Activated CD4-positive, alpha-beta T cell treated with anti-CD3 and anti-CD28 coated beads for 1 hour (primary cell): ENCODE measurements at regions not wholly inside any gene's neighbourhood (a gene's known extent, or its start where the extent isn't known, plus 50 kb on each side); places are given as distances from the start of the nearest gene placed in this dataset.
"Not testable (repeated sequence)": the region's sequence is repeated elsewhere in the genome, so short reads cannot be mapped to it uniquely, and the experiment has no call there.

ENCODE experiments used
- DNase-seq: peaks from one replicate; pipeline ENCODE4 v3.0.0-alpha.2; 2020

DNA sequence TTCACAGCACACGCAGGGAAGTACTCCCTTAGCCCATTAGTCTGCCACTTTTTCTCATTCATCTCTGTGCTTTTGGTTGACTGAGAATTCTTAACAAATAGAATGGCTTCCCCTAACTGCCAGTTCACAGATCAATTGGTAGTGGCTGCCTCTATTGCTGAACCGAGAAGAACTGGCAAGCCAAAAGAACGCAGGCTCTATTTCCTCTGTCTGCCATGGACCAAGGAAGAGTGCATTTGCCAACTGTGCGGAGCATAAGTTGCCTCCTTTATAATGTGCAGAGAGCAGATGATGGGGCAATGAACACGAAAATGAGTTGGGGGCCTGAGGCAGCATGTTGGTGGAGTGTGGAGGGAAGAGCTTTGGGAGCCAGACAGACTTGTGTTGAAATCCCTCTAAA is 483.1 kb upstream of the CAMK1G start:
- DNase-seq = no peak

DNA sequence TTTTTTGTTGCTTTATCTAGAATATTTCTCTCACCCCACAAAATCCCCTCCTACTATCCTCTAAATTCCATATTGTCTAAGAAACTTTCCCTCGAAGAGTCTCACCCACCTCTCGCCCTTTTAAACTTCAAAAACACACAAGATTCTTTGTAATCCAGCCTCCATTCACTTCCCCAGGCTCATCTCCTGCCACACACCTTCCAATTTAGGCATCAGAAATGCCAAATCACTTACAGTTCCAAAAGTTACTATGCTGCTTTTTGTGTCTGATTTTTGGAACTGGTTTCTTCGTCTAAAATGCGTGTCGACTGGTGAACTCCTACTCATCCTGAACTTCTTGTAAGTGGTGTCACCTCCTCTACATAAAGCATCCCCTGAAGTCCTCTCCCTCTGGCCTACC is 482.4 kb upstream of the CAMK1G start:
- DNase-seq = no peak

DNA sequence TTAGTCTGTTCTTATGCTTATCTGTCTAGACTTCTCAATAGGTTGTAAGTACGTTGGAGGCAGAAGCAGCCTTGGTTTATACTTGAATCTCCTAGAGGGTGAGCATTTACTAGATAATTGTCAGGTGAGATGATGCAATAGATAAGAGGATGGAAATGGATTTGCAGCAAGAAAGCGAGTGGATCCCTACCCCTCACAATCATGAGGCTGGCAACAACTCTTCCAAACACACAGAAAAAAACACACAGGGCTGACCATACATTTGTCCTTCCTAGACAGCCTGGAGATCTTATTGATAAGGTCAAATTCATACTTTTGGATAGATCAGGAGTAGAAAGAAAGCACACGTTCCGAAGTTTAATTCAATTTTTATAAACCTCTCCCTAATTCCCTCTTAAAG is 481.4 kb upstream of the CAMK1G start:
- no peak for DNase-seq

DNA sequence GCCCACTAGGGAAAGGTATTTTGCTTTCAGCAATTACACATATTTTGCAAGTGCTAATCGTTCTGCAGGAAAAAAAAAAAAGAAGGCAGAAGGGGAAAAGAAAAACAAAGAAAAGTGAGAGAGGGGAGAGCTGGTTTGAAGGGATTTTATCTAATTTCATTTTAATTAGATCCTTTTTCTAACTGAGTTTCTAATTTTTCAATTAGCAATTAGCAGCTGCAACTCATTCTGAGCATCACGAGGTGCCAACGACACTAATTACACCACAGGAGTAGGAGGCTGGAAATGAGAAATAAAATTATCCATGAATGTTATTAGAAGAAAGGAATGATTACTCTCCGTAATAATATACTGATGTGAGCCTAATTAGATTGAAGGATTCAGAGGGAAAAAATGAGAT is 481.0 kb upstream of the CAMK1G start:
- no peak for DNase-seq

DNA sequence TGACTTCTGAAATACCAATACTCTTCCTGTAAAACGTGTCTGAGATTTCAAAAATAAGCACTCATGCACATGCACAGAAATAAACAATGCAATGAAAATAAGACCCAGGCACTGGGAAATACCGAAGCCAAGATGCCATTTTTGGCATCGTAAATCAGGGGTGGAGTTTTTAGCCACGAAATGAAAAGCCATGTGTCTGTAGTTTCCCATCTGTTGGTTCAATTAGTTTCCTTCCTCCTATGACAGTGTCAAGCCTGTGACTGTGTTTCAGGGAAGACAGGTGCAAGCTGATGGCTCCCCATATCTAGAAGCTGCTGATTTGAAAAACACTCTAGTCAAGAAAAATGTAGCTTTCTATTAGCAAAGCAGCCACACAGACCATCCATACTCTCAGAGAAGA is 480.4 kb upstream of the CAMK1G start:
- DNase-seq = no peak

DNA sequence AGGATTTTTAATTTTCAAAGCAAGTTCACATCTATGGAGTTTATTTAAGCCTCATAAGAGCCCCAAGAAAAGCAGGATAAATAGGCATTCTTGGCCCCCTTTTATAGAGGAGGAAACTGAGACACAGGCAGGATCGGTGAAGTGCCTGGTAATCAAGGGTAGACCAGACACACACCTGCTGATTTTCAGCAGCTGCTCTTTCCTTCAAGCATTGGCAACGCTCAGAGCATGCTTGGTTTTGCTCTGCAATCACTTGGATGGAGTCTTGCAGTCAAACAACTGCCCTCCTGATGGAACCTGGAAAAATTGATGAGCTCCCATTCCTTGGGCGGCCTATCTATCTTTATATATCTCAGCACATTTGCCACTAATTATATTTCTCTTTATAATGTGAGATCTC is 478.9 kb upstream of the CAMK1G start:
- DNase-seq = no peak

DNA sequence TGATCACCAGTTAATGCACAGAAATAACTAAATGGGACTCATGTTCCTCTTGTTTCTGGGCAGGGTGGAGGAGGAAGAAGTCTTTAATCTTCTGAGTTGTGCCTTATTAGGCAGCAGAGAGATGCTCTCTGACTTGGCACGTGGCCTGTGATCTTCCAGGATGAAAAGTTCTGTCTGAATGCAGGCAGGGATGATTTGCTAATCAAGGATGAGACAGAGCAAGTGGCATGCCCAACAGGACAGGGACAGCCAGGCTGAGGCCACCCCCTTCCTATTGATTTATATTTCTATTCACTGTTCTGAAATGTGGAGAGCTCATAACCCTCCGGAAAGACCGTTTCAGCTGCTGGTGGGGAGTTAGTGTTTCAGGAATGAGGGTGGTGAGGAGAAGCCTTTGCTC is 477.8 kb upstream of the CAMK1G start:
- no peak for DNase-seq

DNA sequence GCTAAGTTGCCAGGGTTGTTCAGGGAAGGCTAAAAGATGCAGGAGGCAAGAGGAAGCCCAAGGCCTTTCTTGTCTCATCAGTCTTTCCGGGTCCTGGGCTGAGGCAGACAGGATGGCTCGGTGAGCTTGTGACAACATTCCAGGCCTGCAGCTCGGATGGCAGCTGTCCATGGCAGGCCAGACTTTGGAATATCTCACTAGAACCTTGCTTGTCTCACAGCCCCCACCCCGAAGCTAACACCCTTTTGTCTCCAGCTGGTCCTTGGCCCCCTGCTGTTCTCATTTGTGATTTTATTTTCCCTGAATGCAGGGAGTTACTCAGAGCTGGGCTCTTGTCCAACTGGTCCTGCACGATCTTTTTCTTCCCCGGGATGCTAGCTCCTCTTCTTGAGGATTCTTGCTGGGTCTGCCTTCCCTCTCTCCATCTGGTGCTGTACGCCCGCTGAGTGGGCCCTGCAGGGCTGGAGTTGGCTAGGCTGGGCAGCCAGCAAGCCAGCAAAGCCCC is 477.2 kb upstream of the CAMK1G start:
- DNase-seq = no peak

DNA sequence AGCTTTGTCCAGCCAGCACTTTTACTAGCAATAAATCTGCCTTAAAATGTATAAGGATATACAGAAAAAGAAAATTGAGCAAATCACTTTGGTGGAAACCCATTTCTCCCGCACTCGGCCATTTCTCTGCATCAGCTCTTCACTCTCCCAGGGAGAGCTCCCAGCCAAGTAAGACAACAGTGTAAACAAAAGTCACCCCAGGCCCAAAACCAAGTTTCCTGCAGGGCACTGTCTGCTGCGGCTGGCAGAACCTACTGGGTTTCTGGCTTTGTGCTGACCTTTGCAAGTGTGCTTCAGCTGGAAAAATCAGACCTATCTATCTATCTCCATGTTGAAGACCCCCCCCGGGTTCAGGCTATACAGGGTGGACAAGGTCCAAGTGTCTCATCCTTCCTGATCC is 476.7 kb upstream of the CAMK1G start:
- no peak for DNase-seq

DNA sequence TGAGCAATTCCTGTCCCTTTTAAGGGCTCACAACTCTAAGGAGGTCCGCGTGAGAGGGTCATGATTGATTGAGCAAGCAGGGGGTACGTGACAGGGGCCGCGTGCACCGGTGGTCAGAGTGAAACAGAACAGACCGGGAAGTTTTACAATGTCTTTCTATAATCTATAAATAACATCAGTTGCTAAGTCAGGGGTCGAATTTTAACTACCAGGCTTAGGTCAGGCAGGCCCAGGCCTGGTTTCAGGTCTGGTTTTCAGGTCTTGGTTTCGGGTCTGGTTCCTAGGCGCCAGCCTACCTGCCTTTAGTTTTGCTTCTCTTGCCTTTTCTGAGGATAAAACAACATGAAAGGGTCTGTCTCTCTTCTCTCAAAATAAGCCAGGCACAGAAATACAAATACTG is 476.0 kb upstream of the CAMK1G start:
- DNase-seq = no peak

DNA sequence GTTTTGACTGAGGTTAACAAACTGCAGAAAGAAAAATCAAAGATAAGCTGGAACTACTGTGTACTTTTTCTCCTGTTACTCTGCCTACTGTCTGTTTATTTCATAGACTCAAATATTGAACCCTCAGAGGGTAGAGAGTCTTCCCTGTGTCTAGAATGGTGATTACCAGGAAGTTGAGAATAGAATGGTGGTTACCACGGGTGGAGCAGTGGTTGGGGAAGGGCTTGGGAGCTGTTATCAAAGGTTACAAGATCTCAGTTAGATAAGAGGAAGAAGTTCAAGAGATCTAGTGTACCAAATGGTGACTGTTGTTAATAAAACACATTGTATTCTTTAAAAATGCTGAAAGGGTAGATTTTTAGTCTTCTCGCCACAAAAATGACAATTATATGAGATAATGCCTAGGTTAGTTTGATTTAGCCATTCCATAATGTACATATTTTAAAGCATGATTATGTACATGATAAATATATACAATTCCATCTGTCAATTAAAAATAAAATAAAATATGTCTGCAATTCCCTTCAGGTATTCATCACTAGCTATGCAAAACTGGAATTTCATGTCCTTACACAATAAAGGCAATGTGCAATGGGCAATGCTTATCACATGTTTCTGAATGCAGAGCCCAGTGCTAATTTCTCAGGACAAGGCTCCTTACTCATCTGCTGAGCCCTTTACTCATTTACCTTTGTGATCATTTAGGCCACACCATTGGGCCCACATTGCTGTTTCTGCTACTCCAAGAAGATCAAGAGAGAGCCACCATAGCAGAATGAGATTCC is 474.3 kb upstream of the CAMK1G start:
- DNase-seq = no peak

DNA sequence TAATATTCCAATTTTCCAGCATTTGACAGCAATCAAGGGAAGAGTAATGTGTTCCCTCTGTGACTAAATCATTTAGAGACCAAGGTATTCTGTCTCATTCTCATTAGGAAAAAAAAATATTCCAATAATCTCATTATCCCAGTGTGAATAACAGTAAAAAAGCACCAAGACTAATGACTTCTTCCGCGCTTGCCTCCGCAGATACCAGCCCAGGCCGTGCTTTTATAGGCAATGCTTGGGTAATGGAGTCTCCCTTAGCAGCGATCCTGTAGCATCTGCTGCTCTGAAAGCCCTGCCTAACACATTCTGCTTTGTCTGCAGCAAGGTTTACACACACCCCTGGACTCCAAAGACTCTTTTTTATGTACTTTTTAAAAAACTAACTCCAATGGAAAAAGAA is 470.0 kb upstream of the CAMK1G start:
- DNase-seq = no peak

DNA sequence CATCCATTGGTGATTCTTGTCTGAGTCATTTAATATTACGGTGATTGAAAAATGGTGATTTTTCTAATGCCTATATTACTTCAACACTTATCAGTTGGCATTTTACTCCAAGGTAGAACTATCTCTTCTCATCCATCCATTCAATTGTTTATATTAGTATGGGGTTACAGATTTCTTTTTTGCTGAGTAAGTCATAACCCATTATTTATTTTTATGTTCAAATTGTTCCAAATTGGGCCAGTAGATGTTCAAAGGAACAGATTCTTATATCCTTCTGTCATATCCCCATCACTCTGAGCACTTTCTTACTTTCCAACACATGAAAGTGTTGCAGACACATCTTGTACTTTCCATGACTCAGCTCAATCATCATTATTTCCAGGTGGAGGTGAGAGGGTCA is 466.8 kb upstream of the CAMK1G start:
- DNase-seq = no peak

DNA sequence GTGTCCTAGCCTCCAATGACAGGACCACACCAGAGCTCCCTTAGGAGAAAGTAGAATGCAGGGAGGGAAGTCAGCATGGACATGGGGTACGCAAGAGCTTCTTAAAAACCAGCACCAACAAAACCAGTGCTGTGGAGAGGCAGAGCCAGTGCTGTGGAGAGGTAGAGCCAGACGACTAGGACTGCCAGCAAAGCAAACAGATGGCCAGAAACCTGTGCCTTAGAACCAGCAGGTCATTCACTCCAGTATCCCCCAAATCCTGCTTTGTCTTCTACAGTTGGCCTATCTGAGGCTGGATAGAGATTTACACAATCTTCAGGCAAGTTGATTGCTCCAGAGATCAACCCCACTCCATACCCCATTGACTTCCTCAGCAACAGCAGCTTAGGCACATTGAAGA is 459.9 kb upstream of the CAMK1G start:
- DNase-seq = no peak

DNA sequence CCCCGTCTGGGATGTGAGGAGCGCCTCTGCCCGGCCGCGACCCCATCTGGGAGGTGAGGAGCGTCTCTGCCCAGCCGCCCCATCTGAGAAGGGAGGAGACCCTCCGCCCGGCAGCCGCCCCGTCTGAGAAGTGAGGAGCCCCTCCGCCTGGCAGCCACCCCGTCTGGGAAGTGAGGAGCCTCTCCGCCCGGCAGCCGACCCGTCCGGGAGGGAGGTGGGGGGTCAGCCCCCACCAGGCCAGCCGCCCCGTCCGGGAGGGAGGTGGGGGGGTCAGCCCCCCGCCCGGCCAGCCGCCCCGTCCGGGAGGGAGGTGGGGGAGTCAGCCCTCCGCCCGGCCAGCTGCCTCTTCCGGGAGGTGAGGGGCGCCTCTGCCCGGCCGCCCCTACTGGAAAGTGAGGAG is 454.4 kb upstream of the CAMK1G start:
- not testable (repeated sequence) for DNase-seq

DNA sequence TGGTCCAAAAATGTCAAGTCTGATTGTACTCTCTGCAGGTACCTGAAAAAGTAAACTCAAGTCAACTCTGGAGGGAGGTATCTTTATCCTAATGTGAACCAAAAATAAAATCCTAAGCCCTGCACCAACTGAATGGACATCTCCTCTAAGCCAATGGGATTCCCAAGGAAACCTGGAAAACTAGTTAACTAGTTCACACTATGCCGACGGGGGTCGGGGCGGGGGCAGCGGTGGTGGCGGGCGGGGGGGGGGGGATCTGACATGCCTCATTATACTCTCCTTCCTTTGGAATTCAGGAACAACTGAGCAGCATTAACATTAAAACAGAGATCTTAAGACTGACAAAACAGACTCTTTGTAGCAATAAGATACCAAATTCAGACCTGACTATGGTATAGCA is 452.6 kb upstream of the CAMK1G start:
- no peak for DNase-seq

DNA sequence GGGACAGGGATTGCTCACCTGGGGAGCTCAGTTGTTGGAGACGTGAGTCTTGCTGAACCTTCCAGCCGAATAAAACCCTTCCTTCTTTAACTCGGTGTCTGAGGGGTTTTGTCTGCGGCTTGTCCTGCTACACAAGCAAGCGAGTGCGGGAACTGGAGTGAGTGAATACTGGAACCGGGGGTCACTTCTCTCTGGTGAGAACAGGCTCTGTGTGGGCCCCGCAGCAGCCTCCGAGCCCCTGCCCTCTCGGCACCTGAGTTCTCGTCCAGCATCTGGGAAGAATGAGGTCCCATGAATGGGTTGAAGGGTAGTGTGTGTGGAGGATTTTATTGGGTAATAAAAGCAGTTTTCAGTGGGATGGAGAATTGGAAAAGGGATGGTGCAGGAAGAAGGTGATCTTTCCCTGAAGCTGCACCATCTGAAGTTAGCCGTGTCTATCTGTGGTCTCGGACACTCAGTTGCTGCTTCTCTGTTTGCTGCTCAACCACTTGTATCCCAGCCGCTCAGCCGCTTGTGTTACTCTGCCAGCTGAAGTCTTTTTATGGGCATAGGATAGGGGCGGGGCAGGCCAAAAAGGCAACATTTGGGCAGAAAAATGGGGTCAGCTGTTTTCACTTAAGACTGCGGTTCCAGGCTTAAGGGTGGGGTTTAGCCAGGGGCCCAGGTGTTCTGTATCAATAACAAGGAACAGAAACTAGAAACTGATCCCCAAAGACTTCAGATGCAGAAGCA is 450.6 kb upstream of the CAMK1G start:
- DNase-seq = no peak

DNA sequence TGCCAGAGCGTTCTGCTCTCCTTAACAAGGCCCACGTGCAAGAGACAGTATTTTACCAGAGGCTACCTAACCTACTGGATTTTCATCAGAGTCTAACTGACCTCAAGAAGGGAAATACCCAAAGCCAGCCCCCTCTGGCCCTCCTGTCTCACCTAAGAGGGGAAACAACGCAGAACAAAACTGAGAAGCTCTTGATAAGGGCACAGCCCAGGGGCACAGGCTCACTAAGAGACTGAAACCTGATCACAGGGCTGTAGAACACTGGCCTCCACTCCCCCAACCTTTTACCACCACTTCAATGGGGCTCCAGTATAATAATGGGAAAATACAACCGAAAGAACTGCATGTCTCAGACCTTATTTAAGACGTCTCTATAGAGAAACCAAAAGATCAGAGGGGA is 449.5 kb upstream of the CAMK1G start:
- DNase-seq = no peak

DNA sequence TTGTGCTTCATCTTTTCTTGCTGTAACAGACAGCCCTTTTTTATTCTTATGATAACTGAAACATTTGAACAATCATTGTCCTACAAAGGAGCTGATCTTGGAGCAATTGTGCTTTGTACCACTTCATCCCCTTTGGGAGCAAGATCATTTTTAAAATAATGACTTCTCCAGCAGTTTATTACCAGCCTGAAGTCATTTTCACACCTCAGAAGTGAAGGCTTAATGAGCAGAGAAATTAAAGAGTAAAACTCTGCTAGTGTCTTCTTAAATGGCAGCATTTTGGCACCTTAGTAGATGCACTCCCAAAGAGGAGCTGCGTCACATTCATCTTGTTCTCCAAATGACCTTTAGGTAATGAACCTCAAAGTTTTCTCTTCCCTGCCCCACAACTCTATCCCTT is 439.6 kb upstream of the CAMK1G start:
- no peak for DNase-seq

DNA sequence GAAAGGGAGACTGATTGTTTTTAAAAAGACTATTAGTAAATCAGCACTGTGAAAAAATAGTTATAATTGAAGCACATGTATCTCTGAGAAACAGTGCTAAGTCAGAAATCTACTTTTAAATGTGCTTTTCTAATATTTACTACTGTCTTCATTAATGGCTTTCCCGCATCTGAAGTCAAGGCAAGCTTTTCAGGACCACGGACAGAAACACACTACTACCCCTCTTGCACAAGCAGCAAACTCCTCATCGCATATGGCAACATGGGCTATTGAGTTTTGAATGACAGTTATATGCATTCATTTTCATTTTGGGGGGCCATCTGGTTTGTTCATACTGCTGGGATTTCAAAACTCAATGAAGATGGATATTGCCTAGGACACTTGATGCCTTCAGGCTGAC is 433.4 kb upstream of the CAMK1G start:
- DNase-seq = no peak

DNA sequence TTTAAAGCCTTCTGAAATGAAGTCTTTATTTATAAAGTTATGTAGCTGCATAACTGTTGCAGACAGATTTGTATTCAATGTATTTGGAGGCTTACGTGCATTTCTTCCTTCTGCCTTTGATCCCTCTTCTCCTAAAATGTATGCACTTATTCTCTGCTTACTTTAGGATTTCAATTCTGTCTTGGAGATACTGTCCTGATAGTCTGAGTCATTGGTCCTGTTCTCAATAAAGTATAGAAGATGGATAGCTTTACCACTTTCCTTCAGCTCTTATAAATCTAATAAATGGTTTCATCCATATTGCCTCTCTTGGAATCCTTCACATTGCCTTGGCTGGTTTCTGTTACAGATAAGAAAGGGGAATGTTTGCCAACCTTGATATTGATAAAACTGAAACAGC is 430.1 kb upstream of the CAMK1G start:
- no peak for DNase-seq

DNA sequence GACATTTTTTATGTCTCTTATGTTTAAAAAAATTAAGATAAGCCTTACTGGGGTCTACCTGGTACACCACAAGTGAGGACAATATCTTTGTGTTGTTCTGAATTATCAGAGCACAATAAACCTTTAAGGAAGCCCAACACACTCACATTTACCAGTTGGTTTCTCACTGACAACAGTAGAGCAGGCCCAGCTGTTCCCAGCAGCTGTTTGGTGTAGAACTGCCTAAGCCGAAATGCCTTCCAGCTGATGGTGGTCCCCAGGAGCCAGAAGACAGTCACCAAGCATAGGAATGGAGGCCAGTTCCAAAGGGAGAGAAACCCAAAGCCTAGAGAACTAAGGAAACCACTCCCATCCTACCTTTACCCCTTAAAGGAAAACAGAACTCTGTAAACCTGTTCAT is 428.6 kb upstream of the CAMK1G start:
- no peak for DNase-seq

DNA sequence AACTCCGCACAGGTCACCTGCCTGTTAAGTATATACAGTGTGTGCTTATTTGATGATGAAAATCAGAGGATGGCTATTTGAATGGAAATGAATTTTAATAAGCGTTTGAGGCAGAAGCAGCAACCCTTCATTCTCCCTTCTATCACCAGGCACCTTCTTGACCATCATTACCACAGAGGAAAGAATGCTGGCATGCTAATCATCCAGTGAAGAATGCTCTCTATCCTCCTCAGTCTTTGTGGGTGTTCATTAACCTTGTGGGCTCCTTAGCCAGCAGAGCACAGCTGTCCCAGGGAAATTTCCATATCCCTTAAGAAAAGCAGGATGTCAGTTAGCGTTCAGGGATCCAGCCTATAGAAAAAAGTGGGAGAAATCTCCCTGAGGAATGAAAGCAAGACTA is 428.0 kb upstream of the CAMK1G start:
- no peak for DNase-seq

DNA sequence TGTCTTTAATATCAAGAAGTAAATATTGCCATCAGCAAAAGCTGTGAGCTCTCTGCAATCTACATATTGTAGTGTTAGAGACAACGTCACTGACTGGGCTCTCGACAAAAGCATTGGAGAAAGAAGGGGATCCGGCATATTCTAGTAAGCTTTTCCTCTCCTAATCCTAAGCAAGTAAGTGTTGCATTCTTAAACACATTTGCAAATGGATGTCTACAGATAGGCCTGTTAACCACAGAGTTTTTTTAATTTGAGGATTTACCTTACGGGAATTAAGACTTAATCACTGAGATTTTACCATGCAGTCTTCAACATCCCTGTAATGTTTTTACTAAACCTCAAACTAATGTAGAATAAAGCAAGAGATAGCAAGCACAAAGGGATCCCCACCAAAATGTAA is 426.5 kb upstream of the CAMK1G start:
- no peak for DNase-seq
